Astrocyte (in vitro differentiated cells and primary cell): ENCODE measurements at regions not wholly inside any gene's neighbourhood (a gene's known extent, or its start where the extent isn't known, plus 50 kb on each side); places are given as distances from the start of the nearest gene placed in this dataset.
A peak's percentile ranks its signal among the peaks of the same experiment; 100 is the strongest.

ENCODE experiments used
- DNase-seq: peaks from one replicate; pipeline ENCODE4 v3.0.0-alpha.2; 2010; ENCODE audit warnings: low read depth
- FAIRE-seq: peaks from 2 replicates; lab custom pipeline; 2011; peaks lifted over from hg19 to GRCh38; lab: Jason Lieb, UNC
- H2AFZ ChIP-seq: 2 replicates; pipeline ENCODE4 v1.6.0; 2012; ENCODE audit warnings: low read depth, low read length, inconsistent platforms
- H3K27ac ChIP-seq: 2 replicates; pipeline ENCODE4 v1.5.1; 2011; ENCODE audit warnings: low read depth, low read length, inconsistent platforms
- H3K27me3 ChIP-seq: 2 replicates; pipeline ENCODE4 v1.6.0; 2011; ENCODE audit warnings: low read length, inconsistent platforms; ENCODE audit not compliant: insufficient read depth
- H3K36me3 ChIP-seq: 2 replicates; pipeline ENCODE4 v1.5.1; 2011; ENCODE audit warnings: low read length, inconsistent platforms; ENCODE audit not compliant: insufficient read depth
- H3K4me1 ChIP-seq: 2 replicates; pipeline ENCODE4 v1.5.1; 2011; ENCODE audit warnings: low read length, inconsistent platforms; ENCODE audit not compliant: insufficient read depth
- H3K4me2 ChIP-seq: 2 replicates; pipeline ENCODE4 v1.6.0; 2012; ENCODE audit warnings: low read length, inconsistent platforms
- H3K4me3 ChIP-seq: 2 replicates; pipeline ENCODE4 v1.5.1; 2011; ENCODE audit warnings: low read depth, mild to moderate bottlenecking, low read length, inconsistent platforms; ENCODE audit not compliant: insufficient read depth
- H3K79me2 ChIP-seq: 2 replicates; pipeline ENCODE4 v1.6.0; 2012; ENCODE audit warnings: mild to moderate bottlenecking, low read length, inconsistent platforms; ENCODE audit not compliant: insufficient read depth
- H3K9ac ChIP-seq: 2 replicates; pipeline ENCODE4 v1.6.0; 2012; ENCODE audit warnings: mild to moderate bottlenecking, low read length, inconsistent platforms
- H3K9me3 ChIP-seq: 2 replicates; pipeline ENCODE4 v1.5.1; 2012; ENCODE audit warnings: low read depth, mild to moderate bottlenecking, low read length, inconsistent platforms; ENCODE audit not compliant: insufficient read depth
- H4K20me1 ChIP-seq: 2 replicates; pipeline ENCODE4 v1.6.0; 2012; ENCODE audit warnings: low read length, inconsistent platforms; ENCODE audit not compliant: insufficient read depth
- H3K27ac Mint-ChIP-seq: one replicate; pipeline ENCODE4 v1.8.0; 2021; ENCODE audit warnings: mild to moderate bottlenecking, mixed read lengths; ENCODE audit not compliant: unreplicated experiment
- H3K27me3 Mint-ChIP-seq: one replicate; pipeline ENCODE4 v1.8.0; 2021; ENCODE audit warnings: low read depth, mixed read lengths; ENCODE audit not compliant: unreplicated experiment
- H3K36me3 Mint-ChIP-seq: one replicate; pipeline ENCODE4 v1.8.0; 2021; ENCODE audit warnings: low read depth, mixed read lengths; ENCODE audit not compliant: unreplicated experiment
- H3K4me1 Mint-ChIP-seq: one replicate; pipeline ENCODE4 v1.8.0; 2021; ENCODE audit warnings: low read depth, mixed read lengths; ENCODE audit not compliant: unreplicated experiment
- H3K4me3 Mint-ChIP-seq: one replicate; pipeline ENCODE4 v1.8.0; 2021; ENCODE audit warnings: mild to moderate bottlenecking, moderate library complexity, mixed read lengths; ENCODE audit not compliant: unreplicated experiment
- H3K9me3 Mint-ChIP-seq: one replicate; pipeline ENCODE4 v1.8.0; 2021; ENCODE audit warnings: mild to moderate bottlenecking, mixed read lengths; ENCODE audit not compliant: unreplicated experiment
- CTCF ChIP-seq: IDR thresholded peaks from 2 replicates; pipeline ENCODE4 v1.5.1; 2011; ENCODE audit warnings: low read depth, mild to moderate bottlenecking, inconsistent platforms, low read length, moderate library complexity; ENCODE audit not compliant: insufficient read depth
- EZH2 ChIP-seq: IDR thresholded peaks from 2 replicates; pipeline ENCODE4 v1.6.1; 2012; ENCODE audit warnings: mild to moderate bottlenecking, low read length, inconsistent platforms; ENCODE audit not compliant: insufficient read depth

- no peaks in the 10 kb centered on the region for H3K79me2 ChIP-seq
- no peaks in the 10 kb centered on the region for H3K27me3 Mint-ChIP-seq
- no peaks in the 10 kb centered on the region for H3K4me1 ChIP-seq
- peak overlapping the region; percentile 94 for H3K27ac Mint-ChIP-seq
- no peaks in the 10 kb centered on the region for H3K9me3 ChIP-seq
- no peak for FAIRE-seq
- H3K36me3 ChIP-seq = no peaks in the 10 kb centered on the region
- H3K9me3 Mint-ChIP-seq = no peaks in the 10 kb centered on the region
- no peak overlapping the region for H3K4me2 ChIP-seq
- peak; percentile 89 for DNase-seq
- no peak overlapping the region for H3K9ac ChIP-seq
- TF ChIP-seq EZH2 = no peak
- TF ChIP-seq CTCF = no peak
- H3K36me3 Mint-ChIP-seq = no peaks in the 10 kb centered on the region
- H2AFZ ChIP-seq = no peak overlapping the region
- H3K4me1 Mint-ChIP-seq = peaks cover 23% of the 10 kb centered on the region
- H3K27me3 ChIP-seq = no peaks in the 10 kb centered on the region
- H4K20me1 ChIP-seq = no peaks in the 10 kb centered on the region
- no peak overlapping the region for H3K4me3 ChIP-seq
- no peak overlapping the region for H3K4me3 Mint-ChIP-seq
- no peak overlapping the region for H3K27ac ChIP-seq
Observed at GRCh38 chr4:125042041-125042440, 272.7 kb upstream of the FAT4 start.

GRCh38 chr4:125041372-125041930 lies 273.3 kb upstream of the FAT4 start:
- no peak for FAIRE-seq
- no peaks in the 10 kb centered on the region for H3K9me3 ChIP-seq

More at GRCh38 chr4:125041372-125041930, 273.3 kb upstream of the FAT4 start:
- Histone ChIP-seq H3K27ac (no peak overlapping the region), H2AFZ (no peak overlapping the region), H4K20me1 (no peaks in the 10 kb centered on the region), H3K9ac (no peak overlapping the region), H3K4me1 (no peaks in the 10 kb centered on the region), H3K27me3 (no peaks in the 10 kb centered on the region), H3K79me2 (no peaks in the 10 kb centered on the region), H3K4me3 (no peak overlapping the region), H3K36me3 (no peaks in the 10 kb centered on the region), H3K4me2 (no peak overlapping the region)
- Mint-ChIP-seq H3K4me3 (no peak overlapping the region), H3K36me3 (no peaks in the 10 kb centered on the region), H3K27ac (peak overlapping the region; percentile 94), H3K4me1 (peaks cover 23% of the 10 kb centered on the region), H3K9me3 (no peaks in the 10 kb centered on the region), H3K27me3 (no peaks in the 10 kb centered on the region)
- TF ChIP-seq EZH2 = no peak
- TF ChIP-seq CTCF = no peak
- DNase-seq = peak; percentile 50
